ENCODE measurements at regions not wholly inside any gene's neighbourhood (a gene's known extent, or its start where the extent isn't known, plus 50 kb on each side); places are given as distances from the start of the nearest gene placed in this dataset.

DNA sequence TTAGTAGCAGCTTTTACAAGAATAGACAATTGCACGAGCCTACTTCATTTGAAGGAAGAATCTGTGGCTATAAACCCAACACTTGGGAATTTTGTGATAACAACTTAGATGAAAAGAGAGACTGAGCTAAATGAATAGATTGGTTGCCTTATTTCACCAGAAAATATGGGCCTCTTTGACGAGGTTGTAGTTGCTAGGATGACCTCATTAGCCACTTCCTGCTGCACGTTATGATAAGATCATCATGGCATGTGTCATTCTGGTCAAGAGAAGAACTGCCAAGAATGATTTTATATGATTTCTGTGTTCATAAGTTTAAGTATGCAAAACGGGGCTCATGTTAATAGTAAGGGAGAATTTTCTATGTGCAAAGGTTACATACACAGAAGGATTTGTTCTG is 321.9 kb upstream of the GIMD1 start:
- POLR2A ChIA-PET, result no interaction called here

DNA sequence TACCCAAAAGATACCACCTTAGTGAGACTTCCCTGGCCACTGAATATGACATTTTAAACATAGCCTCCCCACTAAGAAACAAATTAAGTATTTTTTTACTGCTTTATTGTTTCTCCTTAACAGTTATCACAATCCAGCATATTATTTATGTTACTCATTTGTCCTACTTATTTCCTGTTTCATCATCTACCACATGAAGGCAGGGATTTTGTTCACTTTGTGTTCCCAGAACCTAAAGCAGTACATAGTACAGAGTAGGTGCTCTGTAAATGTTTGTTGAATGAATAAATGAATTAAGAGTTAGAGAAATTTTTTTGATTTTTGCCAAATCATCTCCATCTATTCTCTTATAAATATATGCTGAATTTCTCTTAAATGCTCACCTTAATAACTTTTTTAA is 318.4 kb upstream of the GIMD1 start:
- no peak for TF ChIP-seq EZH2 (IDR thresholded peaks at IDR 0.05; ENCODE audit: borderline replicate concordance, insufficient read depth, low read depth, low read length, poor library complexity, severe bottlenecking)
- TF ChIP-seq, protein P1, sequence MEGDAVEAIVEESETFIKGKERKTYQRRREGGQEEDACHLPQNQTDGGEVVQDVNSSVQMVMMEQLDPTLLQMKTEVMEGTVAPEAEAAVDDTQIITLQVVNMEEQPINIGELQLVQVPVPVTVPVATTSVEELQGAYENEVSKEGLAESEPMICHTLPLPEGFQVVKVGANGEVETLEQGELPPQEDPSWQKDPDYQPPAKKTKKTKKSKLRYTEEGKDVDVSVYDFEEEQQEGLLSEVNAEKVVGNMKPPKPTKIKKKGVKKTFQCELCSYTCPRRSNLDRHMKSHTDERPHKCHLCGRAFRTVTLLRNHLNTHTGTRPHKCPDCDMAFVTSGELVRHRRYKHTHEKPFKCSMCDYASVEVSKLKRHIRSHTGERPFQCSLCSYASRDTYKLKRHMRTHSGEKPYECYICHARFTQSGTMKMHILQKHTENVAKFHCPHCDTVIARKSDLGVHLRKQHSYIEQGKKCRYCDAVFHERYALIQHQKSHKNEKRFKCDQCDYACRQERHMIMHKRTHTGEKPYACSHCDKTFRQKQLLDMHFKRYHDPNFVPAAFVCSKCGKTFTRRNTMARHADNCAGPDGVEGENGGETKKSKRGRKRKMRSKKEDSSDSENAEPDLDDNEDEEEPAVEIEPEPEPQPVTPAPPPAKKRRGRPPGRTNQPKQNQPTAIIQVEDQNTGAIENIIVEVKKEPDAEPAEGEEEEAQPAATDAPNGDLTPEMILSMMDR (IDR thresholded peaks at IDR 0.05), result no peak
- Mint-ChIP-seq H3K4me3 (no peak overlapping the region), H3K4me1 (no peaks in the 10 kb centered on the region), H3K27ac (no peak overlapping the region), H3K27me3 (no peaks in the 10 kb centered on the region), H3K9me3 (ENCODE audit: insufficient read depth) (peaks cover 5% of the 10 kb centered on the region)
- H3K9ac ChIP-seq (ENCODE audit: low read length), result no peak overlapping the region
- ATAC-seq (ENCODE audit: low read depth) (no peak), DNase-seq (no peak)
- H3K4me1 ChIP-seq (ENCODE audit: control insufficient read depth in 2 of 2, insufficient read depth in 2 of 2, low read length in 2 of 2), result no peaks in the 10 kb centered on the region
- H3K27me3 ChIP-seq (replicated peaks in 1 of 4; ENCODE audit: control extremely low read depth in 1 of 4, control insufficient read depth in 3 of 4, insufficient read depth in 4 of 4, low read length in 3 of 4), result no peaks in the 10 kb centered on the region
- no peak overlapping the region for H3K4me3 ChIP-seq (ENCODE audit: control extremely low read depth in 1 of 5, extremely low read depth in 1 of 5, insufficient read depth in 1 of 5, low read depth in 2 of 5, low read length in 4 of 5)
- intact Hi-C loops (cut with micrococcal nuclease), result no loop called here
- no peaks in the 10 kb centered on the region for H3K36me3 ChIP-seq (replicated peaks in 1 of 2; ENCODE audit: control extremely low read depth in 1 of 2, control insufficient read depth in 1 of 2, extremely low read depth in 1 of 2, insufficient read depth in 2 of 2, low read length in 1 of 2)
- H2AFZ ChIP-seq (ENCODE audit: insufficient read depth, low read depth, low read length, poor library complexity, severe bottlenecking), result no peak overlapping the region
- H3K27ac ChIP-seq (ENCODE audit: low read length in 2 of 2), result no peak overlapping the region
- POLR2A ChIA-PET, result no interaction called here
- CTCF ChIA-PET, result no interaction called here
- H3K9me3 ChIP-seq (ENCODE audit: control extremely low read depth in 1 of 3, control insufficient read depth in 2 of 3, insufficient read depth in 1 of 3, low read length in 2 of 3), result no peaks in the 10 kb centered on the region
- no peaks in the 10 kb centered on the region for H4K20me1 ChIP-seq (ENCODE audit: control insufficient read depth, insufficient read depth, low read length, poor library complexity, severe bottlenecking)
- H3K4me2 ChIP-seq (replicated peaks; ENCODE audit: low read depth, low read length, poor library complexity, severe bottlenecking), result no peak overlapping the region
- H3K79me2 ChIP-seq (ENCODE audit: control insufficient read depth, insufficient read depth, low read length), result no peaks in the 10 kb centered on the region

More for the DNA sequence above, 321.9 kb upstream of the GIMD1 start:
- H3K9me3 ChIP-seq (ENCODE audit: control extremely low read depth in 1 of 3, control insufficient read depth in 2 of 3, insufficient read depth in 1 of 3, low read length in 2 of 3), result peaks cover 0 to 4% (median 0%) of the 10 kb centered on the region in 3 donors
- Mint-ChIP-seq H3K9me3 (ENCODE audit: insufficient read depth) (peaks cover 9% of the 10 kb centered on the region), H3K4me3 (no peak overlapping the region), H3K27ac (no peak overlapping the region), H3K27me3 (no peaks in the 10 kb centered on the region), H3K4me1 (no peaks in the 10 kb centered on the region)
- H3K4me3 ChIP-seq (ENCODE audit: control extremely low read depth in 1 of 5, extremely low read depth in 1 of 5, insufficient read depth in 1 of 5, low read depth in 2 of 5, low read length in 4 of 5), result no peak overlapping the region
- H3K9ac ChIP-seq (ENCODE audit: low read length), result no peak overlapping the region
- no peaks in the 10 kb centered on the region for H3K79me2 ChIP-seq (ENCODE audit: control insufficient read depth, insufficient read depth, low read length)
- no peaks in the 10 kb centered on the region for H3K36me3 ChIP-seq (replicated peaks in 1 of 2; ENCODE audit: control extremely low read depth in 1 of 2, control insufficient read depth in 1 of 2, extremely low read depth in 1 of 2, insufficient read depth in 2 of 2, low read length in 1 of 2)
- no peaks in the 10 kb centered on the region for H4K20me1 ChIP-seq (ENCODE audit: control insufficient read depth, insufficient read depth, low read length, poor library complexity, severe bottlenecking)
- intact Hi-C loops (cut with micrococcal nuclease), result no loop called here
- H3K27me3 ChIP-seq (replicated peaks in 1 of 4; ENCODE audit: control extremely low read depth in 1 of 4, control insufficient read depth in 3 of 4, insufficient read depth in 4 of 4, low read length in 3 of 4), result no peaks in the 10 kb centered on the region
- DNase-seq, result no peak
- ATAC-seq (ENCODE audit: low read depth), result no peak
- TF ChIP-seq, protein P1 (IDR thresholded peaks at IDR 0.05), result no peak
- TF ChIP-seq EZH2 (IDR thresholded peaks at IDR 0.05; ENCODE audit: borderline replicate concordance, insufficient read depth, low read depth, low read length, poor library complexity, severe bottlenecking), result no peak
- CTCF ChIA-PET, result no interaction called here
- no peak overlapping the region for H3K4me2 ChIP-seq (replicated peaks; ENCODE audit: low read depth, low read length, poor library complexity, severe bottlenecking)
- WGBS (ENCODE audit: insufficient coverage), result 0% methylated on average over 1 of the region's 4 CpGs
- no peak overlapping the region for H3K27ac ChIP-seq (ENCODE audit: low read length in 2 of 2)
- H2AFZ ChIP-seq (ENCODE audit: insufficient read depth, low read depth, low read length, poor library complexity, severe bottlenecking), result no peak overlapping the region
- H3K4me1 ChIP-seq (ENCODE audit: control insufficient read depth in 2 of 2, insufficient read depth in 2 of 2, low read length in 2 of 2), result no peaks in the 10 kb centered on the region

Measured in B cell (primary cell).